ENCODE measurements at regions not wholly inside any gene's neighbourhood (a gene's known extent, or its start where the extent isn't known, plus 50 kb on each side); places are given as distances from the start of the nearest gene placed in this dataset.

GRCh38 chr18:27250471-27250870 lies 65.4 kb upstream of the CHST9 start:
- Histone ChIP-seq H4K5ac (ENCODE audit: low read depth, low read length) (no peak overlapping the region), H3K9me3 (ENCODE audit: control insufficient read depth, insufficient read depth, low read length) (peaks cover 5% of the 10 kb centered on the region), H3K56ac (ENCODE audit: extremely low read depth, insufficient read depth, low read length) (no peak overlapping the region), H2AK5ac (ENCODE audit: low read depth, low read length) (no peak overlapping the region), H3K36me3 (ENCODE audit: control insufficient read depth, insufficient read depth, low read length) (no peaks in the 10 kb centered on the region), H2BK15ac (ENCODE audit: low read depth, low read length) (no peak overlapping the region), H3K4ac (ENCODE audit: low read depth, low read length) (no peak overlapping the region), H2BK120ac (ENCODE audit: low read depth, low read length) (no peak overlapping the region), H3K79me1 (ENCODE audit: low read depth in 1 of 2, low read length in 2 of 2) (no peaks in the 10 kb centered on the region), H3K9me1 (ENCODE audit: insufficient read depth, low read length) (no peaks in the 10 kb centered on the region), H3K4me3 (ENCODE audit: insufficient read depth, low read depth, low read length) (no peak overlapping the region), H3K9ac (ENCODE audit: low read depth, low read length) (no peak overlapping the region), H2AK9ac (replicated peaks; ENCODE audit: low read depth, low read length, poor library complexity) (no peak overlapping the region), H2AFZ (replicated peaks; ENCODE audit: low read length, poor library complexity) (no peak overlapping the region), H4K91ac (ENCODE audit: insufficient read depth, low read depth, low read length) (no peak overlapping the region), H2BK20ac (ENCODE audit: low read depth, low read length) (no peak overlapping the region), H3K4me1 (ENCODE audit: control insufficient read depth, insufficient read depth, low read length) (no peaks in the 10 kb centered on the region), H3K14ac (replicated peaks; ENCODE audit: low read depth, low read length) (no peak overlapping the region), H4K20me1 (ENCODE audit: insufficient read depth, low read length) (no peaks in the 10 kb centered on the region), H2BK5ac (ENCODE audit: low read depth, low read length, poor library complexity, severe bottlenecking) (no peak overlapping the region), H3K27me3 (ENCODE audit: control insufficient read depth, insufficient read depth, low read length) (no peaks in the 10 kb centered on the region), H4K8ac (ENCODE audit: low read depth in 2 of 2, low read length in 2 of 2) (no peak overlapping the region), H3K23ac (ENCODE audit: low read depth, low read length) (no peak overlapping the region), H3K4me2 (ENCODE audit: low read depth, low read length) (no peak overlapping the region), H3K27ac (ENCODE audit: insufficient read depth, low read length) (no peak overlapping the region), H3K18ac (ENCODE audit: low read depth, low read length) (no peak overlapping the region)
- no peak for TF ChIP-seq FOS (IDR thresholded peaks at IDR 0.05; ENCODE audit: low read depth, low read length)
- ChIA-PET CTCF (no interaction called here), POLR2A (ENCODE audit: unreplicated experiment) (no interaction called here)
- dilution Hi-C loops (cut with HindIII; ENCODE audit: low sequenced_read_pairs, unreplicated experiment) (no loop called here), in situ Hi-C loops (cut with MboI; ENCODE audit: low sequenced_read_pairs) (no loop called here), intact Hi-C loops (cut with micrococcal nuclease) (no loop called here)
- DNase-seq (no peak), ATAC-seq (ENCODE audit: low read depth) (no peak)
- no CpG with 5 or more reads among the region's 2 CpGs for WGBS, 2 experiments (ENCODE audit: extremely low coverage in 2 of 2, insufficient read length in 1 of 2)
- BruUV-seq (replicated peaks), result no TSS peak
